ENCODE measurements at regions not wholly inside any gene's neighbourhood (a gene's known extent, or its start where the extent isn't known, plus 50 kb on each side); places are given as distances from the start of the nearest gene placed in this dataset.

DNA sequence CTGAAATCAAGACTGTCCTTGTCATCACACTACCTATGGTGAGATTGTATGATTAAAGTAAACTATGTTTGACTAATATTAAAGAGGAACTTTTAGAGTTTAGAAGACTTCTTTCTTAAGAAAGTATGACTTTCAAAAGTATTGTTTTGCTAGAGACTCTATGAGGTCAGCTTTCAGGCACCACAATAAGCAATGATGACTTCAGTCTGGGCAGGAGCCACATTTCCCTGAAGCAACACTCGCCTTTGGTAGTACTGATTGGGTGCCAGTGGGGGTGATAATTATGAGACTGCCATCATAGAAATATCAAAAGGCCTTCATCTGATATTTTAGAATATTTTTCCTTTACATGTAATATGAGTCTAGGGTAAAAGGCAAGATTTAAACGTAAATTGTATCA is 212.6 kb downstream of the DTHD1 start:
- Histone ChIP-seq H3K4me3 (ENCODE audit: low read depth, low read length) (no peak overlapping the region), H3K36me3 (ENCODE audit: control insufficient read depth, insufficient read depth, low read length) (no peaks in the 10 kb centered on the region), H3K27me3 (replicated peaks; ENCODE audit: control insufficient read depth, insufficient read depth, low read length) (no peaks in the 10 kb centered on the region), H3K9me3 (no peaks in the 10 kb centered on the region), H3K4me1 (no peaks in the 10 kb centered on the region)
- CTCF ChIA-PET, result no interaction called here
- Mint-ChIP-seq H3K27me3 (ENCODE audit: insufficient read depth, unreplicated experiment) (peaks cover 3% of the 10 kb centered on the region), H3K9me3 (ENCODE audit: unreplicated experiment) (no peaks in the 10 kb centered on the region), H3K4me1 (ENCODE audit: low read depth, unreplicated experiment) (no peaks in the 10 kb centered on the region), H3K4me3 (ENCODE audit: unreplicated experiment) (no peak overlapping the region), H3K27ac (ENCODE audit: unreplicated experiment) (no peak overlapping the region), H3K36me3 (ENCODE audit: insufficient read depth, unreplicated experiment) (no peaks in the 10 kb centered on the region)
- DNase-seq, result no peak
- BruUV-seq (replicated peaks), result no TSS peak
- TF ChIP-seq, protein P1, sequence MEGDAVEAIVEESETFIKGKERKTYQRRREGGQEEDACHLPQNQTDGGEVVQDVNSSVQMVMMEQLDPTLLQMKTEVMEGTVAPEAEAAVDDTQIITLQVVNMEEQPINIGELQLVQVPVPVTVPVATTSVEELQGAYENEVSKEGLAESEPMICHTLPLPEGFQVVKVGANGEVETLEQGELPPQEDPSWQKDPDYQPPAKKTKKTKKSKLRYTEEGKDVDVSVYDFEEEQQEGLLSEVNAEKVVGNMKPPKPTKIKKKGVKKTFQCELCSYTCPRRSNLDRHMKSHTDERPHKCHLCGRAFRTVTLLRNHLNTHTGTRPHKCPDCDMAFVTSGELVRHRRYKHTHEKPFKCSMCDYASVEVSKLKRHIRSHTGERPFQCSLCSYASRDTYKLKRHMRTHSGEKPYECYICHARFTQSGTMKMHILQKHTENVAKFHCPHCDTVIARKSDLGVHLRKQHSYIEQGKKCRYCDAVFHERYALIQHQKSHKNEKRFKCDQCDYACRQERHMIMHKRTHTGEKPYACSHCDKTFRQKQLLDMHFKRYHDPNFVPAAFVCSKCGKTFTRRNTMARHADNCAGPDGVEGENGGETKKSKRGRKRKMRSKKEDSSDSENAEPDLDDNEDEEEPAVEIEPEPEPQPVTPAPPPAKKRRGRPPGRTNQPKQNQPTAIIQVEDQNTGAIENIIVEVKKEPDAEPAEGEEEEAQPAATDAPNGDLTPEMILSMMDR (IDR thresholded peaks at IDR 0.05; ENCODE audit: insufficient read depth in 1 of 2, low read depth in 1 of 2, low read length in 1 of 2, severe bottlenecking in 1 of 2, unreplicated experiment in 1 of 2), result no peak
- intact Hi-C loops (cut with micrococcal nuclease; ENCODE audit: unreplicated experiment), result no loop called here
- POLR2A ChIA-PET, result no interaction called here

DNA sequence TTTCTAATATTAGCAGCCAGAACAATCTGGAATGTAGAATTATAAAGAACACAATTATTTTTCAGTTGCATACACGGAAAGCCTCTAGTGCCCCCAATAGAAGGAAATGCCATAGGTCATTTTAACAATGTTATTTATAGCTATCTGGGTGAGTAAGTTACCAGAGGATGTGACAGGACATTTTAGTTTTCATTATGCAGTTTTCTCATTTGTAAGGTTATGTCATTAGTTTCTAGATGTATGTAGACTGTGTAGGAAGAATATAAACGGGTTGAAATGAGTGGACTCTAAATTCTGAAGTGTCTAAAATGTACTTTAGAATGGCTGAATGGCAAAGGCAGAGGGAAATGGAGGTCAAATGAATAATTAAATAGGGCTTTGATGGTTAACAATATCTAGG is 213.3 kb downstream of the DTHD1 start:
- TF ChIP-seq, protein P1 (IDR thresholded peaks at IDR 0.05; ENCODE audit: insufficient read depth in 1 of 2, low read depth in 1 of 2, low read length in 1 of 2, severe bottlenecking in 1 of 2, unreplicated experiment in 1 of 2), result no peak
- no TSS peak for BruUV-seq (replicated peaks)
- CTCF ChIA-PET, result no interaction called here

DNA sequence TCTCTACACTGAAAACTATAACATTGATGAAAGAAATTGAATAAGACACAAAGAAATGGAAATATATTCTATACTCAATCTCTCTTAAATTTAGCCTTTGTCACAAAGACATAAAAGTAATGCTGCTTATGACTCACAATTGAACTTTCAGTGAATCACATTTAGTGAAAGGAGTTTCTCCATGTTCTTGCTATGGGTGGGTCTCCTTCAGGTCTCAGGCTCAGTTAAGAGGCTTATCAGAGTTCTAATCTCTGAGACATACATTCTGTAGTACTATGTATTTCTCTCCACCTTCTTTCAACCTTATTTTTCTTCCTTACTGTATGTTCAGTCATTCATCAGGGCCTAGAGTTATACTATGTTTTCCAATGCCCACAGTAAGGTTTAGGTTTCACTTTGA is 220.9 kb downstream of the DTHD1 start:
- BruUV-seq (replicated peaks), result no TSS peak
- CTCF ChIA-PET, result no interaction called here
- POLR2A ChIA-PET, result no interaction called here
- intact Hi-C loops (cut with micrococcal nuclease; ENCODE audit: unreplicated experiment), result no loop called here
- Histone ChIP-seq H3K4me1 (no peaks in the 10 kb centered on the region), H3K27me3 (replicated peaks; ENCODE audit: control insufficient read depth, insufficient read depth, low read length) (no peaks in the 10 kb centered on the region), H3K36me3 (ENCODE audit: control insufficient read depth, insufficient read depth, low read length) (no peaks in the 10 kb centered on the region), H3K4me3 (ENCODE audit: low read depth, low read length) (no peak overlapping the region), H3K9me3 (no peaks in the 10 kb centered on the region)
- no peak overlapping the region for H3K4me3 Mint-ChIP-seq (ENCODE audit: unreplicated experiment)
- H3K27ac Mint-ChIP-seq (ENCODE audit: unreplicated experiment), result no peak overlapping the region
- H3K9me3 Mint-ChIP-seq (ENCODE audit: unreplicated experiment), result no peaks in the 10 kb centered on the region
- H3K4me1 Mint-ChIP-seq (ENCODE audit: low read depth, unreplicated experiment), result no peaks in the 10 kb centered on the region
- DNase-seq, result no peak
- H3K36me3 Mint-ChIP-seq (ENCODE audit: insufficient read depth, unreplicated experiment), result no peaks in the 10 kb centered on the region
- peaks cover 3% of the 10 kb centered on the region for H3K27me3 Mint-ChIP-seq (ENCODE audit: insufficient read depth, unreplicated experiment)
- TF ChIP-seq, protein P1 (IDR thresholded peaks at IDR 0.05; ENCODE audit: insufficient read depth in 1 of 2, low read depth in 1 of 2, low read length in 1 of 2, severe bottlenecking in 1 of 2, unreplicated experiment in 1 of 2), result no peak

More for the DNA sequence above, 213.3 kb downstream of the DTHD1 start:
- H3K36me3 ChIP-seq (ENCODE audit: control insufficient read depth, insufficient read depth, low read length), result no peaks in the 10 kb centered on the region
- no peaks in the 10 kb centered on the region for H3K4me1 Mint-ChIP-seq (ENCODE audit: low read depth, unreplicated experiment)
- DNase-seq, result no peak
- no peak overlapping the region for H3K27ac Mint-ChIP-seq (ENCODE audit: unreplicated experiment)
- H3K27me3 Mint-ChIP-seq (ENCODE audit: insufficient read depth, unreplicated experiment), result peaks cover 4% of the 10 kb centered on the region
- no peak overlapping the region for H3K4me3 ChIP-seq (ENCODE audit: low read depth, low read length)
- no peaks in the 10 kb centered on the region for H3K36me3 Mint-ChIP-seq (ENCODE audit: insufficient read depth, unreplicated experiment)
- POLR2A ChIA-PET, result no interaction called here
- no peaks in the 10 kb centered on the region for H3K9me3 ChIP-seq
- H3K27me3 ChIP-seq (replicated peaks; ENCODE audit: control insufficient read depth, insufficient read depth, low read length), result no peaks in the 10 kb centered on the region
- H3K4me1 ChIP-seq, result no peaks in the 10 kb centered on the region
- H3K4me3 Mint-ChIP-seq (ENCODE audit: unreplicated experiment), result no peak overlapping the region
- no peaks in the 10 kb centered on the region for H3K9me3 Mint-ChIP-seq (ENCODE audit: unreplicated experiment)
- intact Hi-C loops (cut with micrococcal nuclease; ENCODE audit: unreplicated experiment), result no loop called here

Data from Caco-2 (cell line).